ENCODE measurements at regions not wholly inside any gene's neighbourhood (a gene's known extent, or its start where the extent isn't known, plus 50 kb on each side); places are given as distances from the start of the nearest gene placed in this dataset.
"Not testable (repeated sequence)": the region's sequence is repeated elsewhere in the genome, so short reads cannot be mapped to it uniquely, and the experiment has no call there.

GRCh38 chr6:168840932-168841331 is 399.9 kb downstream of the SMOC2 start:
- TF ChIP-seq, protein P1, sequence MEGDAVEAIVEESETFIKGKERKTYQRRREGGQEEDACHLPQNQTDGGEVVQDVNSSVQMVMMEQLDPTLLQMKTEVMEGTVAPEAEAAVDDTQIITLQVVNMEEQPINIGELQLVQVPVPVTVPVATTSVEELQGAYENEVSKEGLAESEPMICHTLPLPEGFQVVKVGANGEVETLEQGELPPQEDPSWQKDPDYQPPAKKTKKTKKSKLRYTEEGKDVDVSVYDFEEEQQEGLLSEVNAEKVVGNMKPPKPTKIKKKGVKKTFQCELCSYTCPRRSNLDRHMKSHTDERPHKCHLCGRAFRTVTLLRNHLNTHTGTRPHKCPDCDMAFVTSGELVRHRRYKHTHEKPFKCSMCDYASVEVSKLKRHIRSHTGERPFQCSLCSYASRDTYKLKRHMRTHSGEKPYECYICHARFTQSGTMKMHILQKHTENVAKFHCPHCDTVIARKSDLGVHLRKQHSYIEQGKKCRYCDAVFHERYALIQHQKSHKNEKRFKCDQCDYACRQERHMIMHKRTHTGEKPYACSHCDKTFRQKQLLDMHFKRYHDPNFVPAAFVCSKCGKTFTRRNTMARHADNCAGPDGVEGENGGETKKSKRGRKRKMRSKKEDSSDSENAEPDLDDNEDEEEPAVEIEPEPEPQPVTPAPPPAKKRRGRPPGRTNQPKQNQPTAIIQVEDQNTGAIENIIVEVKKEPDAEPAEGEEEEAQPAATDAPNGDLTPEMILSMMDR (IDR thresholded peaks at IDR 0.05; ENCODE audit: borderline replicate concordance, extremely low read depth, low read length, poor library complexity, severe bottlenecking), result not testable (repeated sequence)
- TF ChIP-seq EZH2 (IDR thresholded peaks at IDR 0.05; ENCODE audit: borderline replicate concordance, low read depth, low read length, severe bottlenecking), result not testable (repeated sequence)
